GM19043 (cell line): ENCODE measurements at regions not wholly inside any gene's neighbourhood (a gene's known extent, or its start where the extent isn't known, plus 50 kb on each side); places are given as distances from the start of the nearest gene placed in this dataset.
"Not testable (repeated sequence)": the region's sequence is repeated elsewhere in the genome, so short reads cannot be mapped to it uniquely, and the experiment has no call there.

ENCODE experiments used
- ATAC-seq: cut with Tn5 transposase; IDR thresholded peaks from one replicate; pipeline ENCODE4 v1.9.1; 2021; ENCODE audit warnings: low read depth; ENCODE audit not compliant: unreplicated experiment

- no peak for ATAC-seq
Observed at GRCh38 chr10:65742906-65743305, 1182.9 kb upstream of the LRRTM3 start.

GRCh38 chr10:65751218-65751617 is 1174.6 kb upstream of the LRRTM3 start:
- ATAC-seq = no peak

GRCh38 chr10:65751896-65752295 is 1173.9 kb upstream of the LRRTM3 start:
- no peak for ATAC-seq

- no peak for ATAC-seq
Observed at GRCh38 chr10:65753532-65753931, 1172.3 kb upstream of the LRRTM3 start.

GRCh38 chr10:65754112-65754511 is 1171.7 kb upstream of the LRRTM3 start:
- no peak for ATAC-seq

GRCh38 chr10:65762311-65762710 is 1163.5 kb upstream of the LRRTM3 start:
- ATAC-seq = no peak

- no peak for ATAC-seq
Observed at GRCh38 chr10:65765006-65765541, 1160.8 kb upstream of the LRRTM3 start.

- ATAC-seq = no peak
Observed at GRCh38 chr10:65769828-65770227, 1156.0 kb upstream of the LRRTM3 start.

GRCh38 chr10:65778753-65779152 is 1147.1 kb upstream of the LRRTM3 start:
- no peak for ATAC-seq

- no peak for ATAC-seq
Observed at GRCh38 chr10:65779985-65780384, 1145.9 kb upstream of the LRRTM3 start.

GRCh38 chr10:65786279-65786678 is 1139.6 kb upstream of the LRRTM3 start:
- no peak for ATAC-seq

- no peak for ATAC-seq
Observed at GRCh38 chr10:65787571-65787970, 1138.3 kb upstream of the LRRTM3 start.

- ATAC-seq = no peak
Observed at GRCh38 chr10:65788271-65788670, 1137.6 kb upstream of the LRRTM3 start.

- no peak for ATAC-seq
Observed at GRCh38 chr10:65791979-65792378, 1133.9 kb upstream of the LRRTM3 start.

GRCh38 chr10:65793738-65794425 is 1132.0 kb upstream of the LRRTM3 start:
- ATAC-seq = no peak

- ATAC-seq = not testable (repeated sequence)
Observed at GRCh38 chr10:65794861-65795260, 1131.0 kb upstream of the LRRTM3 start.

GRCh38 chr10:65796472-65796871 is 1129.4 kb upstream of the LRRTM3 start:
- no peak for ATAC-seq

- ATAC-seq = no peak
Observed at GRCh38 chr10:65798133-65798532, 1127.7 kb upstream of the LRRTM3 start.

GRCh38 chr10:65802391-65802790 is 1123.4 kb upstream of the LRRTM3 start:
- no peak for ATAC-seq

GRCh38 chr10:65805511-65805910 is 1120.3 kb upstream of the LRRTM3 start:
- ATAC-seq = no peak

GRCh38 chr10:65805993-65806392 is 1119.8 kb upstream of the LRRTM3 start:
- ATAC-seq = no peak

- no peak for ATAC-seq
Observed at GRCh38 chr10:65808687-65809333, 1117.0 kb upstream of the LRRTM3 start.
